Astrocyte (in vitro differentiated cells and primary cell): ENCODE measurements at regions not wholly inside any gene's neighbourhood (a gene's known extent, or its start where the extent isn't known, plus 50 kb on each side); places are given as distances from the start of the nearest gene placed in this dataset.

Experiments
- DNase-seq: peaks from one replicate; pipeline ENCODE4 v3.0.0-alpha.2; 2010; ENCODE audit warnings: low read depth
- FAIRE-seq: peaks from 2 replicates; lab custom pipeline; 2011; peaks lifted over from hg19 to GRCh38; lab: Jason Lieb, UNC
- H2AFZ ChIP-seq: 2 replicates; pipeline ENCODE4 v1.6.0; 2012; ENCODE audit warnings: low read depth, low read length, inconsistent platforms
- H3K27ac ChIP-seq: 2 replicates; pipeline ENCODE4 v1.5.1; 2011; ENCODE audit warnings: low read depth, low read length, inconsistent platforms
- H3K27me3 ChIP-seq: 2 replicates; pipeline ENCODE4 v1.6.0; 2011; ENCODE audit warnings: low read length, inconsistent platforms; ENCODE audit not compliant: insufficient read depth
- H3K36me3 ChIP-seq: 2 replicates; pipeline ENCODE4 v1.5.1; 2011; ENCODE audit warnings: low read length, inconsistent platforms; ENCODE audit not compliant: insufficient read depth
- H3K4me1 ChIP-seq: 2 replicates; pipeline ENCODE4 v1.5.1; 2011; ENCODE audit warnings: low read length, inconsistent platforms; ENCODE audit not compliant: insufficient read depth
- H3K4me2 ChIP-seq: 2 replicates; pipeline ENCODE4 v1.6.0; 2012; ENCODE audit warnings: low read length, inconsistent platforms
- H3K4me3 ChIP-seq: 2 replicates; pipeline ENCODE4 v1.5.1; 2011; ENCODE audit warnings: low read depth, mild to moderate bottlenecking, low read length, inconsistent platforms; ENCODE audit not compliant: insufficient read depth
- H3K79me2 ChIP-seq: 2 replicates; pipeline ENCODE4 v1.6.0; 2012; ENCODE audit warnings: mild to moderate bottlenecking, low read length, inconsistent platforms; ENCODE audit not compliant: insufficient read depth
- H3K9ac ChIP-seq: 2 replicates; pipeline ENCODE4 v1.6.0; 2012; ENCODE audit warnings: mild to moderate bottlenecking, low read length, inconsistent platforms
- H3K9me3 ChIP-seq: 2 replicates; pipeline ENCODE4 v1.5.1; 2012; ENCODE audit warnings: low read depth, mild to moderate bottlenecking, low read length, inconsistent platforms; ENCODE audit not compliant: insufficient read depth
- H4K20me1 ChIP-seq: 2 replicates; pipeline ENCODE4 v1.6.0; 2012; ENCODE audit warnings: low read length, inconsistent platforms; ENCODE audit not compliant: insufficient read depth
- H3K27ac Mint-ChIP-seq: one replicate; pipeline ENCODE4 v1.8.0; 2021; ENCODE audit warnings: mild to moderate bottlenecking, mixed read lengths; ENCODE audit not compliant: unreplicated experiment
- H3K27me3 Mint-ChIP-seq: one replicate; pipeline ENCODE4 v1.8.0; 2021; ENCODE audit warnings: low read depth, mixed read lengths; ENCODE audit not compliant: unreplicated experiment
- H3K36me3 Mint-ChIP-seq: one replicate; pipeline ENCODE4 v1.8.0; 2021; ENCODE audit warnings: low read depth, mixed read lengths; ENCODE audit not compliant: unreplicated experiment
- H3K4me1 Mint-ChIP-seq: one replicate; pipeline ENCODE4 v1.8.0; 2021; ENCODE audit warnings: low read depth, mixed read lengths; ENCODE audit not compliant: unreplicated experiment
- H3K4me3 Mint-ChIP-seq: one replicate; pipeline ENCODE4 v1.8.0; 2021; ENCODE audit warnings: mild to moderate bottlenecking, moderate library complexity, mixed read lengths; ENCODE audit not compliant: unreplicated experiment
- H3K9me3 Mint-ChIP-seq: one replicate; pipeline ENCODE4 v1.8.0; 2021; ENCODE audit warnings: mild to moderate bottlenecking, mixed read lengths; ENCODE audit not compliant: unreplicated experiment
- EZH2 ChIP-seq: IDR thresholded peaks from 2 replicates; pipeline ENCODE4 v1.6.1; 2012; ENCODE audit warnings: mild to moderate bottlenecking, low read length, inconsistent platforms; ENCODE audit not compliant: insufficient read depth
- TF ChIP-seq, protein P1 (sequence below): IDR thresholded peaks from 2 replicates; pipeline ENCODE4 v1.5.1; 2011; ENCODE audit warnings: low read depth, mild to moderate bottlenecking, inconsistent platforms, low read length, moderate library complexity; ENCODE audit not compliant: insufficient read depth

DNA sequence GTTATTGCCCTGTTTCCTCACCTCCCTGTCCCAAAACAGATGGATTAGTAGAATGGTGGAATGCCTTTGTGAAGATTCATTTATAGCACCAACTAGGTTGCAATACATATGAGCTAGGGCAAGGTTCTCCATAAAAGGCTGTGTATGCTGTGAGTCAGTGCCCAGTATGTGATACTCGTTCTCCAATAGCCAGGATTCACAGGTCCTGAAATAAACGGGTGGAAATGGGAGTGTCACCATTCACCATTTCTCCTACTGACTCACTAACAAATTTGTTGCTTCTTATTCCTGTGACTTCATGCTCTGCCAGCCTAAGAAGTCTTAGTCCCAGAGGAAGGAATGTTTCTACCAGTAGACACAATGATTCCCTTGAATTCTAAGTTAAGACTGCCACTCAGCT, 1745.4 kb downstream of the SLITRK1 start:
- no peaks in the 10 kb centered on the region for H3K27me3 Mint-ChIP-seq
- no peak for TF ChIP-seq EZH2
- TF ChIP-seq, protein P1, sequence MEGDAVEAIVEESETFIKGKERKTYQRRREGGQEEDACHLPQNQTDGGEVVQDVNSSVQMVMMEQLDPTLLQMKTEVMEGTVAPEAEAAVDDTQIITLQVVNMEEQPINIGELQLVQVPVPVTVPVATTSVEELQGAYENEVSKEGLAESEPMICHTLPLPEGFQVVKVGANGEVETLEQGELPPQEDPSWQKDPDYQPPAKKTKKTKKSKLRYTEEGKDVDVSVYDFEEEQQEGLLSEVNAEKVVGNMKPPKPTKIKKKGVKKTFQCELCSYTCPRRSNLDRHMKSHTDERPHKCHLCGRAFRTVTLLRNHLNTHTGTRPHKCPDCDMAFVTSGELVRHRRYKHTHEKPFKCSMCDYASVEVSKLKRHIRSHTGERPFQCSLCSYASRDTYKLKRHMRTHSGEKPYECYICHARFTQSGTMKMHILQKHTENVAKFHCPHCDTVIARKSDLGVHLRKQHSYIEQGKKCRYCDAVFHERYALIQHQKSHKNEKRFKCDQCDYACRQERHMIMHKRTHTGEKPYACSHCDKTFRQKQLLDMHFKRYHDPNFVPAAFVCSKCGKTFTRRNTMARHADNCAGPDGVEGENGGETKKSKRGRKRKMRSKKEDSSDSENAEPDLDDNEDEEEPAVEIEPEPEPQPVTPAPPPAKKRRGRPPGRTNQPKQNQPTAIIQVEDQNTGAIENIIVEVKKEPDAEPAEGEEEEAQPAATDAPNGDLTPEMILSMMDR = no peak
- peaks cover 2% of the 10 kb centered on the region for H3K4me1 Mint-ChIP-seq
- DNase-seq (no peak), FAIRE-seq (no peak)
- Histone ChIP-seq H3K4me3 (no peak overlapping the region), H3K79me2 (no peaks in the 10 kb centered on the region), H3K27me3 (no peaks in the 10 kb centered on the region), H2AFZ (no peak overlapping the region), H4K20me1 (no peaks in the 10 kb centered on the region), H3K36me3 (no peaks in the 10 kb centered on the region), H3K9ac (no peak overlapping the region), H3K9me3 (no peaks in the 10 kb centered on the region), H3K4me1 (no peaks in the 10 kb centered on the region), H3K27ac (no peak overlapping the region), H3K4me2 (no peak overlapping the region)
- no peaks in the 10 kb centered on the region for H3K9me3 Mint-ChIP-seq
- H3K36me3 Mint-ChIP-seq = no peaks in the 10 kb centered on the region
- no peak overlapping the region for H3K27ac Mint-ChIP-seq
- H3K4me3 Mint-ChIP-seq = no peak overlapping the region

DNA sequence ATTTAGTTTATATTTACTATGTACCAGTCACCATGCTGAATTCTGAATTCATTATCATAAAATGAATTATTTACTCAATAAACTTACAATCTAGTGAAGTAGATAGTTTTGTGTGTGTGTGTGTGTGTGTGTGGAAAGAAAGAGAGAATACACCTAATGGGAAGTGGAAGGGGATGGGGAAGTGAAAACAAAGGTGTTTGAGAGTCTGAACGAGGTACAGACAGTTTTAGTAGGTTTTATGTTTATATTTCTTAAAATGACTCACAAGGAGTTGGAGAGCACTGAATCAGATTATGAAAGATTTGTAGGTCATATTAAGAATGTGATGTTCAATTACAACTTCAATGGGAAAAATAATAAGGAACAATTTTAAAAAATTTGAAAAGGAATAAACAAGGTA, 1753.0 kb downstream of the SLITRK1 start:
- no peak for FAIRE-seq
- Histone ChIP-seq H3K27me3 (no peaks in the 10 kb centered on the region), H3K27ac (no peak overlapping the region), H3K79me2 (no peaks in the 10 kb centered on the region), H3K36me3 (no peaks in the 10 kb centered on the region), H3K9me3 (no peaks in the 10 kb centered on the region), H4K20me1 (no peaks in the 10 kb centered on the region), H2AFZ (no peak overlapping the region), H3K4me1 (no peaks in the 10 kb centered on the region), H3K9ac (no peak overlapping the region), H3K4me2 (no peak overlapping the region), H3K4me3 (no peak overlapping the region)
- no peak overlapping the region for H3K4me3 Mint-ChIP-seq
- no peaks in the 10 kb centered on the region for H3K4me1 Mint-ChIP-seq
- TF ChIP-seq, protein P1 = no peak
- no peak for TF ChIP-seq EZH2
- no peaks in the 10 kb centered on the region for H3K9me3 Mint-ChIP-seq
- DNase-seq = no peak
- H3K27me3 Mint-ChIP-seq = no peaks in the 10 kb centered on the region
- no peaks in the 10 kb centered on the region for H3K36me3 Mint-ChIP-seq
- H3K27ac Mint-ChIP-seq = no peak overlapping the region

DNA sequence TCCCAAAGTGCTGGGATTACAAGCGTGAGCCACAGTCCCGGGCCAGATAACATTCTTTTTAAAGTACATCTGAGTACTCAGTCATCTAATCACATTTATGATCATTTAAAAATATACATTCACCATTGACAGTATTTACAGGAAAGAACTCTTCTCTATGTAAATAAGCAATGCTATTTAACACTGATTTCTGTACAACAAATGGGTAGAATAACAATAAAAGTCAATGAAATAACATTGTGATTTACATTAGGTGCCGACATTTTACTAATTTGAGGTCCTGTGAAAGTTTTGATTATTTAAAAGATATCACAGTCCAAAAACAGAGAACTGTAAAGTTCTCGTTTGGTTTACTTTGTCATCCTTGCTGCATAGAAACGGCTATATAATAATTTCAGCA, 1763.7 kb downstream of the SLITRK1 start:
- H3K4me3 ChIP-seq = no peak overlapping the region

More for the DNA sequence above, 1763.7 kb downstream of the SLITRK1 start:
- DNase-seq = no peak
- TF ChIP-seq EZH2 = no peak
- TF ChIP-seq, protein P1 = no peak
- Histone ChIP-seq H2AFZ (no peak overlapping the region), H3K36me3 (no peaks in the 10 kb centered on the region), H3K27ac (no peak overlapping the region), H3K9ac (no peak overlapping the region), H3K27me3 (no peaks in the 10 kb centered on the region), H4K20me1 (no peaks in the 10 kb centered on the region), H3K4me2 (no peak overlapping the region), H3K4me1 (no peaks in the 10 kb centered on the region), H3K9me3 (no peaks in the 10 kb centered on the region), H3K79me2 (no peaks in the 10 kb centered on the region)
- Mint-ChIP-seq H3K4me3 (no peak overlapping the region), H3K36me3 (no peaks in the 10 kb centered on the region), H3K4me1 (no peaks in the 10 kb centered on the region), H3K9me3 (peaks cover 2% of the 10 kb centered on the region), H3K27me3 (no peaks in the 10 kb centered on the region), H3K27ac (no peak overlapping the region)
- FAIRE-seq = no peak
